Activated T-cell treated with anti-CD3 and anti-CD28 coated beads for 24 hours (primary cell): ENCODE measurements at regions not wholly inside any gene's neighbourhood (a gene's known extent, or its start where the extent isn't known, plus 50 kb on each side); places are given as distances from the start of the nearest gene placed in this dataset.

Source experiments
- DNase-seq: peaks from one replicate; pipeline ENCODE4 v3.0.0-alpha.2; 2020; ENCODE audit warnings: low read depth

DNA sequence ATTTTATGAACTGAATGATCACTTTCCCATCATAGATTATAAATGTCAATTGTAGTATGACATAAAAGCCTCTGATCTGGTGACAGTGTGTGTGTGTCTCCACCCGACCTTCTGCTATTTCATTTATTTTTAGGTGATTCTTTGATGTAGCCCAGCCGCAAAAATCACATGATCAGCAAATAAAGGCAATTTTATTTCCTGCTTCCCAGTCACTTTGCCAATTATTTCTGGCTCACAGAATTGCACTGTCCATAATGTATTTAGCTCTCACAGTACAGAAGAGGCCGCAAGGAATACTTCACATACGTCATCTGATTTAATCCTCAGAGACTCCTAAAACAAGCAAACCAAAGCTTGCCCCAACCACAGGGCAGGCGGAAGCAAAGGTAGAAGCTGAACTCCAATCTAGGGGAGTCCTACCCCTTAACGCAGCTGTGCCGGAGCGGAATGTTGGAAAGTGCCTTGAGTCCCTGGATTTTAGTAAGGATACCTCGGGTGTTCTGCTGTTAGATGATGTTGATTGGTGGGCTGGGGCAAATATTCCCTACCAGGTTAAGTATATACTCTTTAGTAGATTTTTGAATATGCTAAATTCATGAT, 384.0 kb upstream of the IRX4 start:
- no peak for DNase-seq

GRCh38 chr5:2265341-2265740, 382.6 kb upstream of the IRX4 start:
- DNase-seq = no peak

DNA sequence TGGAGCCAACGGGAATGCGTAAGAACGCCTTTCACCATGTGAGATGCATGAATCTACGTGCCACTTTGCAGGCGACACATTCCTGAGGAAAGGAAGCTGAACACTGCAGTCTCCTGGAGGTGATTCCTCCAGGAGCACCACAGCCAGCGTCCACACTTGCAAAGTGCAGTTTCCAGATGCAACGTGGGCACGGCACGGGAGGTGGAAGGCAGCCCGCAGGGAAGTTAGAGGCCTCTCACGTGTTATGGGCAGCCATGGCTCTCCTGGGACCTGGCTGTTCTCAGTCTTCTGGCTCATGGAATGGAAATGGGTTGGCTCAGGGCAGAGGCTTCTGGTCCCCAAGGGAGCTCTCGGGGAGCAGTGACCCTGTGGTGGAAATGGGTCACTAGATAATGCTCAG, 381.0 kb upstream of the IRX4 start:
- no peak for DNase-seq

DNA sequence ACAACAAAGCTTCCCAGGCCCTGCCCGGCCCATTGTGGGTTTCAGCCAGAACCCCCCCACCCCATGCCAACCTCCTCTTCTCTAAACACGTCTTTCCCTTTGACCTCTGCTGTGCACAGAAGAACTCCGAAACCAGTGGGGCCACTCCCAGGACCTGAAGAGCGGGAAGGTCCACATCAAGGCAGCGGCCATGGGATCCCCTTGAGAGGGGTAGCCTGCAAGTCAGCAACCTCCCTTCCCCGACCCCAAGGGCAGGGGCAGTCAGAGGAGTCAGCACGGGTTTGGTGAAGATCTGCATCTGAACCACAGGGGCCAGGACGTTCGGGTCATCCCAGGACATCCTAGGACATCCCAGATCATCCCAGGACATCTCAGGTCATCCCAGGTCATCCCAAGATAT, 379.9 kb upstream of the IRX4 start:
- DNase-seq = no peak

- DNase-seq = no peak
Measured at GRCh38 chr5:2261004-2261703, 378.4 kb upstream of the IRX4 start.

- DNase-seq = no peak
Measured at GRCh38 chr5:2260211-2261003, 377.7 kb upstream of the IRX4 start.

DNA sequence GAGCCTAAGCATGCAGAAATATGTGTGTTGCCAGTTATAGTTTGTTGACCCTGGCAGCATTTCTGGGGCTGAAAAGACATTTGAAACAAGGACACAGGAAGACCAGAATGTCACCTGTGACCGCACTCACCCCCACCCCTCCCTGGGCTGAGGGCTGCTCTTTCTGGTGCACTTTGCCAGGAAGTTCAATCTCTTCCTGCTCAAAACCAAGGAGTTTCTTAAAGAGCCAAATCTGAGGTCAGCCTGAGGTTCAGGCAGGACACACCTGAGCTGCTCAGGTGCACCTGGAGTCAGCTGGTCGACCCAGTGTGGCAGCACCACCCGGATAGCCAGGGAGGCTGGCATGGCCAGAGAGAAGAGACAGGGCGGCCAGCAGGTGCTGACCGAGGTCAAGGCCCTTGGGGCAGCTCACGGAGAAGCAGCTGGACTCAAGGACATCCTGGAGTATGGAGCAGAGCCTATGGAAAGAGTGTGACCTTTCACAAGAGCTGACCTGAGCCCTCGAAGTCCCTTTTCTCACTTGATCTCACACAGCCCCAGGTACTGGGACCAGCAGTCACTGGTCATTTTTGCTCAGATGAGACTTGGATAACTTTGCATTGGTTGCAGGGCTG, 376.9 kb upstream of the IRX4 start:
- no peak for DNase-seq

- DNase-seq = no peak
Measured at GRCh38 chr5:2258861-2259260, 376.1 kb upstream of the IRX4 start.

- no peak for DNase-seq
Measured at GRCh38 chr5:2257326-2258244, 374.9 kb upstream of the IRX4 start.

- DNase-seq = no peak
Measured at GRCh38 chr5:2256691-2257280, 374.1 kb upstream of the IRX4 start.

DNA sequence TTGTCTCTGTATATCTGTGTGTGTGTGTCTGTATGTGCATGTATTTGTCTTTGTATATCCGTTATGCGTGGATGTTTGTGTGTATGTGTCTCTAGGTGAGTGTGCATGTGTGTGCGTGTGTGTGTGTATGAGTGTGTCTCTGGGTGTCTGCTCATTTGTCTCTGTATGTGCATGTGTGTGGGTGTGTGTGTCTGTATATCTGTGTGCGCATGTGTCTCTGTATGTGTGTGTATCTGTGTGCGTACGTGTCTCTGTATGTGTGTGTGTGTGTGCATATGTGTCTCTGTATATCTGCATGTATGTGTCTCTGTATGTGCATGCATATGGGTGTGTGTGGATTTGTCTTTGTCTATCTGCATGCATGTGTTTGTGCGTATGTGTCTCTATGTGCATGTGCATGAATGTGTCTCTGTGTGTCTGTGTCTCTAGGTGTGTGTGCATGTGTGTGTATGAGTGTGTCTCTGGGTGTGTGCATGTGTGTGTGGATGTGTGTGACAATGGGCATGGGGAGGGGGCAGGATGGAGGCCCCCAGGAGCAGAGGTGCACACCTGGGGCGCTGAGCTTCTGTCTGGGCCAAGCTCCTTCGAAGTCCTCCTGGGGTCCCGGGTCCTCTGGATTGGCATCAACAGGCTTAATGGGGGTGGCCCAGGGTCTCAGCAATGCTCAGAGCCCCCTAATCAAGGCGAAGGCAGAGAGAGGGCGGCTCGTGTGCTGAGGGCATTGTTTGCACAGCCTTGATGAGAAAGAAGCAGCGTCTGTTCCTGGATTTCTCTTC, 373.4 kb upstream of the IRX4 start:
- DNase-seq = no peak

DNA sequence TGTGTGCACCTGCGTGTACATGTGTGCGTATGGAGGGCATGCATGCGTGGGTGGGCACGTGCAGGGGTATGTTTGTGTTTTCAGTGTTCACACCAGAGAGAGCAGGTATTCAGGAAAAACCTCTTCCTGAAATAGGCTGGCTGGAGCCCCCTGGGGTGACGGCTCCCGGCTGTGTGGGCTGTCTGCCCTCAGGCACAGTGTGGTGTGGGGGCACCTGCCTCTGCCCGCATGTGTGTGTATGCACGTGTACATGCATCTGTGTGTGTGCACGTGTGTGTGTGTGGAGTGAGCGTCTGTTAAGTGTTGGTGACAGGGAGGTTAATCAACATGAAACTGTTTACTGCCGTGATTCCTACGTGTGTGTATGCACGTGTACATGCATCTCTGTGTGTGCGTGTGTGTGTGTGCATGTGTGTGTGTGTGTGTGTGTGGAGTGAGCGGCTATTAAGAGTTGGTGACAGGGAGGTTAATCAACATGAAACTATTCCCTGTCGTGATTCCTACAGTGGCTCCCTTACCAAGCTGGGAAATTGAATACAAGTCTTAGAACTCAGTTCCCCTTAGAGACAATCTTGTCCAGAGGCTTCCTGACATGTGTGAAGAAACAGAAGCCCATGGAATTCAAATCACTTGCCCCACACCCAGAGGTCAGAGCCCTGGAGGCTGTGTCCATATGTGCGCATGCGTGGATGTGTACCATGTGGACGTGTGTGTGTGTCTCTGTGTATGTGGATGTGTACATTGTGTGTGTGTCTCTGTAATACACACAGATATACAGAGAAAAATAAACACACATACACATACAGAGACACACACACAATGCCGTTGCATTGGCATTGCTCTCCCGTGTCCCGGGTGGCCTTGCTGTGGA, 372.4 kb upstream of the IRX4 start:
- no peak for DNase-seq

DNA sequence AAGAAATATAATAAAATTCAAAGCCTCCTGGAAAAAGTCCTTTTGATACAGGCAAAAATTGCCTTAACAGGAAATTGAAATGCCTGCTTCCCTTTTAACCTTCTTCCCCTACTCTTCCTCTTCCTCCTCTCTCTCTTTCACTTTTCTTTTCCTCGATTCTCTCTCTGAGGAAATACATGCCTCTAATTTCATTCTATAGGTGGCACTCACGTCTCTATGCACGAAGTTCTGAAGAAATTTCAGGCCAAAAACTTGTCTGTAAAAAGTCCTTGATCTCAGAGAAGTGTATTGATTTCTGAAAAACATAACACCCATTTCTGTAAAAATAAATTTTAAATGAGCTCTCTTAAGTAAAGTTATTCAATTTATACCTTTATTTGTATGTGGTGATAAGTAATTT, 371.7 kb upstream of the IRX4 start:
- DNase-seq = no peak

GRCh38 chr5:2253040-2253975, 370.6 kb upstream of the IRX4 start:
- no peak for DNase-seq

GRCh38 chr5:2251751-2252150, 369.0 kb upstream of the IRX4 start:
- no peak for DNase-seq

- DNase-seq = no peak
Measured at GRCh38 chr5:2251298-2251697, 368.6 kb upstream of the IRX4 start.

GRCh38 chr5:2250365-2250950, 367.7 kb upstream of the IRX4 start:
- DNase-seq = no peak

DNA sequence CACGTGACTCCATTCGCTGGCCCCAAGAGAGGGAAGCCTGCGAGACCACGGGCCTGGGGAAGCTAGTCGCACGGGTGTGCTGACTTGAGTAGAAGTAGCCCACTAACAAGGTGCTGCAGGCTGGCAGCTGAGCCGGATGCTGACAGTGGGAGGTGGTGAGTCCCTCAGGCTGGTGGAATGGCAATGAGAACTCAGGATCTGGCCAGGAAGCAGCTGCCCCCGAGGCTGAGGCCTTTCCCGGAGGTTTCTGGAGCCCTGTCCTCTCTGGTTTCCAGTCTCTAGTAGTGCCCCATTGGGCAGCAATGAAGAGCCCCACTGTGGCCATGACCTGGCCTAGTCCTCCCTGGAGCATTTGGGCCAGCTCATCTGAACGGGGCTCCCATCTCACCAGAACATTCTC, 366.7 kb upstream of the IRX4 start:
- no peak for DNase-seq
